ENCODE measurements at regions not wholly inside any gene's neighbourhood (a gene's known extent, or its start where the extent isn't known, plus 50 kb on each side); places are given as distances from the start of the nearest gene placed in this dataset.

GRCh38 chr3:139217633-139218032, 126.2 kb upstream of the MRPS22 start:
- DNase-seq (ENCODE audit: low read depth), result no peak
- no peaks in the 10 kb centered on the region for H3K36me3 ChIP-seq (ENCODE audit: control insufficient read depth, insufficient read depth, low read length)
- TF ChIP-seq, protein P1, sequence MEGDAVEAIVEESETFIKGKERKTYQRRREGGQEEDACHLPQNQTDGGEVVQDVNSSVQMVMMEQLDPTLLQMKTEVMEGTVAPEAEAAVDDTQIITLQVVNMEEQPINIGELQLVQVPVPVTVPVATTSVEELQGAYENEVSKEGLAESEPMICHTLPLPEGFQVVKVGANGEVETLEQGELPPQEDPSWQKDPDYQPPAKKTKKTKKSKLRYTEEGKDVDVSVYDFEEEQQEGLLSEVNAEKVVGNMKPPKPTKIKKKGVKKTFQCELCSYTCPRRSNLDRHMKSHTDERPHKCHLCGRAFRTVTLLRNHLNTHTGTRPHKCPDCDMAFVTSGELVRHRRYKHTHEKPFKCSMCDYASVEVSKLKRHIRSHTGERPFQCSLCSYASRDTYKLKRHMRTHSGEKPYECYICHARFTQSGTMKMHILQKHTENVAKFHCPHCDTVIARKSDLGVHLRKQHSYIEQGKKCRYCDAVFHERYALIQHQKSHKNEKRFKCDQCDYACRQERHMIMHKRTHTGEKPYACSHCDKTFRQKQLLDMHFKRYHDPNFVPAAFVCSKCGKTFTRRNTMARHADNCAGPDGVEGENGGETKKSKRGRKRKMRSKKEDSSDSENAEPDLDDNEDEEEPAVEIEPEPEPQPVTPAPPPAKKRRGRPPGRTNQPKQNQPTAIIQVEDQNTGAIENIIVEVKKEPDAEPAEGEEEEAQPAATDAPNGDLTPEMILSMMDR (IDR thresholded peaks at IDR 0.05; ENCODE audit: insufficient read depth, low read length, severe bottlenecking), result no peak
- H3K4me3 ChIP-seq (ENCODE audit: low read depth, low read length), result no peak overlapping the region
- no peak for FAIRE-seq
- H3K27me3 ChIP-seq (ENCODE audit: control insufficient read depth, insufficient read depth, low read length), result no peaks in the 10 kb centered on the region

DNA sequence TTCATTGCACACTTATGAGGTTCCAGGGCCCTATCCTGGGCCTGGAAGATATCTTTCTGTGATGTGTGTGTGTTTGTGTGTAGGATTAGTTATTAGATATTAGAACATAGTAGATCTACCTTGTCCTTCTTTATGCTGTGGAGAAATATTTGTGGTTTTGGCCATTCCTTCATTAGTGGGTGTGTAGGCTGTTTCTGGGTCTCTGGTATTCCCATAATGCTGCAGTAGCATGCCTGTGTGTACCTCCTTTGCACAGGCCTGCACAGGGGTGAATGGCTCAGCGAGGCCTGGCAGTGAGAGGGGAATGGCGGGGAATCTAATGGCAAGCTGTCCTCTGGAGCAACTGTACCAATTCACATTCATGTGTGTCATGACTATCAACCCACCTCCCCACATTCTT, 125.8 kb upstream of the MRPS22 start:
- DNase-seq (ENCODE audit: low read depth) (no peak), FAIRE-seq (no peak)
- H3K36me3 ChIP-seq (ENCODE audit: control insufficient read depth, insufficient read depth, low read length), result no peaks in the 10 kb centered on the region
- TF ChIP-seq, protein P1 (IDR thresholded peaks at IDR 0.05; ENCODE audit: insufficient read depth, low read length, severe bottlenecking), result no peak
- H3K4me3 ChIP-seq (ENCODE audit: low read depth, low read length), result no peak overlapping the region
- no peaks in the 10 kb centered on the region for H3K27me3 ChIP-seq (ENCODE audit: control insufficient read depth, insufficient read depth, low read length)

DNA sequence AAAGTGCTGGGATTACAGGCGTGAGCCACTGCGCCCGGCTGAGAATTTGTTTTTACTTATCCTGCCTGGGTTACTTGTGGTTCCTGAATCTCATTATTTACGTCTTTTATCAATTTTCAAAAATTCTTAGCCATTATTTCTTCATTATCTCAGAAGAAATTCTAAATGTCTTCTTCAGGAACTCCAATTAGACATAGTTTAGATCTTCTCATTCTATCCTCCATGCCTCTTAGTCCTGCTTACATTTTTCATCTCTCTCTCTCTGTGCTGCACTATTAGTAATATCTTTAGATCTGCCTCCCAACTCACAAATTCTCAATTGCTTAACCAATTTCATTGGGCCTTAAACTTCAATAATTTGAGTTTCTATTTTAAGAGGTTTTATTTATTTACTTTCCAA, 124.4 kb upstream of the MRPS22 start:
- Histone ChIP-seq H3K4me3 (ENCODE audit: low read depth, low read length) (no peak overlapping the region), H3K27me3 (ENCODE audit: control insufficient read depth, insufficient read depth, low read length) (no peaks in the 10 kb centered on the region), H3K36me3 (ENCODE audit: control insufficient read depth, insufficient read depth, low read length) (no peaks in the 10 kb centered on the region)
- FAIRE-seq (no peak), DNase-seq (ENCODE audit: low read depth) (no peak)
- TF ChIP-seq, protein P1 (IDR thresholded peaks at IDR 0.05; ENCODE audit: insufficient read depth, low read length, severe bottlenecking), result no peak

DNA sequence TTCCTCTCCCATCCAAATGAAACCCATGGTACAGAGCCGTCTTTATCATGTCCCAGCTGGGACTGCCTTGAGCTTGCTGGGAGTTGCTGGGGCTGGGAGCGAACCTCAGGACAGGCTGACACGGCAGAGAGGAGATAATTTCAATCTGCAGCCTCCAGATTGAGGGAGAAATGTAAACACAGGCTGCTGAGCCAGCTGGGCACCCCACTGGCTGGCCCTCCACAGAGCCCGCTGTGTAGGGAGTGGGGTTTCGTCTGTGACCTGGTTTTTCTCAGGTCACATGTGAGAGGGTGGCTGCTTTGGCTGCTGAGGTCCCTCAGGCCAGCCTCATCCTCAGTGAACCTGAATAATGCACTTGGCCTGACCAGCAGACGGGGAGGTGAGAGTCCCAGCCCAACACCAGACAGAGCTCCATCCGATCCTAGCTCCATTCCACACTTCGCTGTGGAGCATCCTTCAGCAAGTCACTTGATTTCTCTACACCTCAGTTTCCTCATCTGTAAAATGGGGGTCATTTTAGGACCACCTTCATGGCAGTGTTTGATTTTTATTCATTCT, 121.6 kb upstream of the MRPS22 start:
- TF ChIP-seq, protein P1 (IDR thresholded peaks at IDR 0.05; ENCODE audit: insufficient read depth, low read length, severe bottlenecking), result no peak
- H3K36me3 ChIP-seq (ENCODE audit: control insufficient read depth, insufficient read depth, low read length), result no peaks in the 10 kb centered on the region
- H3K4me3 ChIP-seq (ENCODE audit: low read depth, low read length), result no peak overlapping the region
- no peak for DNase-seq (ENCODE audit: low read depth)
- no peaks in the 10 kb centered on the region for H3K27me3 ChIP-seq (ENCODE audit: control insufficient read depth, insufficient read depth, low read length)
- no peak for FAIRE-seq

DNA sequence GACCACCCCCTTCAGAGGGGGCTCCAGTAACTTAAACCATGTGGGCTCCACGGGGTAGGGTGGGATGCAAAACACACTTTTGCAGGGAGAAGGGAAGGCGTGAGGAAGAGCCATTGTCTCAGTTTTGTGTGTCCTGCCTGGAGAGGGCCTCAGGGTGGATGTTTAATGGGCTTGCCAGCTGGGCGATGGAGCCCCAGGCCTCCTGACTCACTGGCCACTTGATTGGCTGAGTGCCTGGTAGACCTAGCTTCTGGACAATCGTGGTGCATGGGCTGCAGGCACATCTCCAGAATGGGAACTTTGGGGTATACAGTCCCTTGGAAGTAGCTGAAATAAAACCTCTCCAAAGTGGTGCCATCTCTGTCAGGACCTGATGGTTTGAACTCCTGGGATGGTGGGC, 118.3 kb upstream of the MRPS22 start:
- Histone ChIP-seq H3K4me3 (ENCODE audit: low read depth, low read length) (no peak overlapping the region), H3K27me3 (ENCODE audit: control insufficient read depth, insufficient read depth, low read length) (no peaks in the 10 kb centered on the region), H3K36me3 (ENCODE audit: control insufficient read depth, insufficient read depth, low read length) (no peaks in the 10 kb centered on the region)
- TF ChIP-seq, protein P1 (IDR thresholded peaks at IDR 0.05; ENCODE audit: insufficient read depth, low read length, severe bottlenecking), result no peak
- no peak for DNase-seq (ENCODE audit: low read depth)
- no peak for FAIRE-seq

DNA sequence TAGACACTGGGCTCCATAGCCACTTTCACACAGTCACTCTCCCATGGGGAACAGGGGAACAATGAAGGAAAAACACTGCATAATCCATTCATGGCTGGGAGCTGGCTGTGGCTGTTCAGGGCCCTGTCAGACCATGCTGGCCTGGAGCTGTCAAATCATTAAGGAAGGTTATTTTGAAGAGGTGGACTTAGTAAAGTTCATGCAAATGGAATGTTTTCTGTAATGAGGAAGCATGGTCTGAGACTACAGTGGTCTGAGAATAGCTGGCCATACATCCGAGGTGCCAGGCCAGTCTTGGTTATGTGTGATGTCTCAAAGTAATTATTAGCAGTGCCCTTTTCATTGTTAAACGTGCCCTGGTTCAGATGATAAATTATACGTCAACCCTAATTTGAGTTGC, 117.1 kb upstream of the MRPS22 start:
- FAIRE-seq, result no peak
- TF ChIP-seq, protein P1 (IDR thresholded peaks at IDR 0.05; ENCODE audit: insufficient read depth, low read length, severe bottlenecking), result no peak
- Histone ChIP-seq H3K4me3 (ENCODE audit: low read depth, low read length) (no peak overlapping the region), H3K27me3 (ENCODE audit: control insufficient read depth, insufficient read depth, low read length) (no peaks in the 10 kb centered on the region), H3K36me3 (ENCODE audit: control insufficient read depth, insufficient read depth, low read length) (no peaks in the 10 kb centered on the region)
- no peak for DNase-seq (ENCODE audit: low read depth)

Data from bronchial epithelial cell (primary cell).